Kidney epithelial cell (primary cell): ENCODE measurements at regions not wholly inside any gene's neighbourhood (a gene's known extent, or its start where the extent isn't known, plus 50 kb on each side); places are given as distances from the start of the nearest gene placed in this dataset.

Source experiments
- DNase-seq: peaks from one replicate; pipeline ENCODE4 v3.0.0-alpha.2; 2010; ENCODE audit warnings: low read depth
- H3K27me3 ChIP-seq: 2 replicates; pipeline ENCODE4 v1.6.0; 2011; ENCODE audit warnings: low read length; ENCODE audit not compliant: control insufficient read depth, insufficient read depth
- H3K36me3 ChIP-seq: 2 replicates; pipeline ENCODE4 v1.5.1; 2011; ENCODE audit warnings: low read length; ENCODE audit not compliant: control insufficient read depth, insufficient read depth
- H3K4me3 ChIP-seq: 2 replicates; pipeline ENCODE4 v1.5.1; 2011; ENCODE audit warnings: low read depth, mild to moderate bottlenecking, control low read depth, low read length
- TF ChIP-seq, protein P1 (sequence below): IDR thresholded peaks from 2 replicates; pipeline ENCODE4 v1.5.1; 2011; ENCODE audit warnings: mild to moderate bottlenecking, moderate library complexity, low read length, control low read depth, inconsistent platforms; ENCODE audit not compliant: insufficient read depth, poor library complexity, severe bottlenecking

DNA sequence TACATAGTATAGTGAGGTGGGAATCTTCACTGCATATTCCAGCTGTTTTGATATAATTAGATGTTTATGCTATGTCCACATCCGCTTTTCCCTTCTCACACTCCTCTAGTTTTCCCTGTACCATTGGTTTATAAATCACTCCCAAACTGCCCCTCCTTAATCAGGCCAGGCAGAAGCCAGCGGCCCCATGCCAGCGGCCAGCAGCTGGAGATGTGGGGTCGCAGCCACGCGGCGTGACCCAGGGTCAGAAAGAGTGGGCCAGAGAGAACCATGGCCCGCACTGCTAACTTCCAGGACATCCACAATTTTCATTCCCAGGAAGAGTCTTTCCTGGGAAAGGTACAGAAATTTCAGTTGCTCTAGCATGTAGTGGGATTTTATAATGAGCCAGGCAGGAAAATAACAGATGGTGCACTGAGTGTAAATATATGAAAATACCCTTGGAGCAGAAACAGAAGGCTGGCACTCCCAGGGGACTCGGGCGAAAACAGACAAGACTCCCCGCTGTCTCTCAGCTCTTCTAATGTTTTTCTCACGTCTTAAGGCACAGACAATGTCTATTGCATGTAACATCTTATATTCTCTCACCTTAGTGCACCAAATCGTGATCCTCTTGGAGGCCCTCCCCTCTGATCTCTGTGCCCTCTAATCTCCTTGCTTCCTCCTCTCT is 145.9 kb upstream of the ZFP42 start:
- H3K4me3 ChIP-seq = no peak overlapping the region
- no peak for DNase-seq
- H3K36me3 ChIP-seq = no peaks in the 10 kb centered on the region
- no peaks in the 10 kb centered on the region for H3K27me3 ChIP-seq
- TF ChIP-seq, protein P1, sequence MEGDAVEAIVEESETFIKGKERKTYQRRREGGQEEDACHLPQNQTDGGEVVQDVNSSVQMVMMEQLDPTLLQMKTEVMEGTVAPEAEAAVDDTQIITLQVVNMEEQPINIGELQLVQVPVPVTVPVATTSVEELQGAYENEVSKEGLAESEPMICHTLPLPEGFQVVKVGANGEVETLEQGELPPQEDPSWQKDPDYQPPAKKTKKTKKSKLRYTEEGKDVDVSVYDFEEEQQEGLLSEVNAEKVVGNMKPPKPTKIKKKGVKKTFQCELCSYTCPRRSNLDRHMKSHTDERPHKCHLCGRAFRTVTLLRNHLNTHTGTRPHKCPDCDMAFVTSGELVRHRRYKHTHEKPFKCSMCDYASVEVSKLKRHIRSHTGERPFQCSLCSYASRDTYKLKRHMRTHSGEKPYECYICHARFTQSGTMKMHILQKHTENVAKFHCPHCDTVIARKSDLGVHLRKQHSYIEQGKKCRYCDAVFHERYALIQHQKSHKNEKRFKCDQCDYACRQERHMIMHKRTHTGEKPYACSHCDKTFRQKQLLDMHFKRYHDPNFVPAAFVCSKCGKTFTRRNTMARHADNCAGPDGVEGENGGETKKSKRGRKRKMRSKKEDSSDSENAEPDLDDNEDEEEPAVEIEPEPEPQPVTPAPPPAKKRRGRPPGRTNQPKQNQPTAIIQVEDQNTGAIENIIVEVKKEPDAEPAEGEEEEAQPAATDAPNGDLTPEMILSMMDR = no peak

DNA sequence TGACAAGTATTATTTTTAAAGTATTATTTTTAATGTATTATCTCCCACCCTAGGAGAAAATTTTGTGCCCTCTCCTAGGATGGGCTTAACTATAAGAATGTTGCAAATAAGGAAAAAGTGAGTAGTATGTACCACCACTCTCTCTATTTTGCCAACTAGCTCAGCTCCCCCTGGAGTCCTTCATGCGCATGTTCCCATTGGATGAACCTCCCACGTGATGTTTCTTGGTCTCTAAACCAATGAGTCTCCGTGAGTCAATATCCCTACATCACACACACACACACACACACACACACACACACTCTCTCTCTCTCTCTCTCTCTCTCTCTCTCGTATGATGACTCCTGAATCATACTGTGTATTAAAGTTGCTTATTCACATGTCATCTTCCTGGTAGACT is 129.7 kb upstream of the ZFP42 start:
- H3K36me3 ChIP-seq = no peaks in the 10 kb centered on the region
- no peak overlapping the region for H3K4me3 ChIP-seq
- TF ChIP-seq, protein P1 = no peak
- DNase-seq = no peak
- no peaks in the 10 kb centered on the region for H3K27me3 ChIP-seq

DNA sequence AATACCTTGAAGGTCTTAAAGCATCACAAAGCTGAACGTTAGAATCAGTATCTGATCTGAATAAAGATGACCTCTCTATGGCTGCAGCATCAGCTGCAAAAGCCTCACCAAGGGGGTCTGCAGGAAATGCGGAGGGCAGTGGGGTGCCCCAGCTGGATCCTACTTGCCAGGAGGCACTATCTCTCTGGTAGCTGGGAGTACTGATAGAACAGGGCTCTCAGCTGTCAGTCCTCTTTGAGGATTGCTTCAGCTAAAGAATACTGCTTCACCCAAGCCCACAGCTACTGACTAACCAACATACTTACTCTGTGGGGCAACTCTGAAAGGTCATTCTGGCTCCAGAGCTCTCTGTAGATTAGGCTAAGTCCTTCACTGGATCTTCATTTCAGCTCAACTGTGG is 112.5 kb upstream of the ZFP42 start:
- TF ChIP-seq, protein P1 = no peak
- H3K36me3 ChIP-seq = no peaks in the 10 kb centered on the region
- no peak for DNase-seq
- no peaks in the 10 kb centered on the region for H3K27me3 ChIP-seq
- no peak overlapping the region for H3K4me3 ChIP-seq

DNA sequence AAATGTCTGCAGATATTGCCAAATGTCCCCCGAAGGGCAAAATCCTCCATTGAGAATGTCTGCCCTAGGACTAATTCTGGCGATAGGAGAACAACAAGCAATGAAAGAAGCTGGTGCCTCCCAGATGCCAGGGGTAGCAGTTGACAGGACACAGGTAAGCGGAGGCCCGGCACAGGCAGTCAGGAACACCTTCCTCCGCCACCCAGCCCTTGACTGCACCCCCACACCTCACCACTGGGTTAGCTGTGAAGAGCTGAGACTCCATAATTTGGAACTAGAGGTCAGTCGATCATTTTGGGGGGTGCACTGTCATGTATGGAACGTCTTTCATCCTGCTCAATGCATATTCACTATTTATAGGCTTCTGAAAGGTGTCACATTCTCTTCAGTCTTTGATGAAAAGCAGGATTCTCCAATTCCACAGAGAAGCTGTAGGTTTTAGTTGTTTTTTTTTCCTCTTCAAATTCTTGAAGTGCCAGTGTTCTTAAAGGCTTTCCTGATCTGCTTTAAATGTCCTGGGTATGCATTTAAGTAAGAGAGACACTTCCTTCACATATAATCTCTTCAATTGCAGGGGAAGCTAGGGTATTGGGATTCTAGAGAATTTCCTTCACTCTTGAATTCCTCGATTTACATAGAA is 111.6 kb upstream of the ZFP42 start:
- Histone ChIP-seq H3K36me3 (no peaks in the 10 kb centered on the region), H3K27me3 (no peaks in the 10 kb centered on the region), H3K4me3 (no peak overlapping the region)
- no peak for DNase-seq
- TF ChIP-seq, protein P1 = no peak

DNA sequence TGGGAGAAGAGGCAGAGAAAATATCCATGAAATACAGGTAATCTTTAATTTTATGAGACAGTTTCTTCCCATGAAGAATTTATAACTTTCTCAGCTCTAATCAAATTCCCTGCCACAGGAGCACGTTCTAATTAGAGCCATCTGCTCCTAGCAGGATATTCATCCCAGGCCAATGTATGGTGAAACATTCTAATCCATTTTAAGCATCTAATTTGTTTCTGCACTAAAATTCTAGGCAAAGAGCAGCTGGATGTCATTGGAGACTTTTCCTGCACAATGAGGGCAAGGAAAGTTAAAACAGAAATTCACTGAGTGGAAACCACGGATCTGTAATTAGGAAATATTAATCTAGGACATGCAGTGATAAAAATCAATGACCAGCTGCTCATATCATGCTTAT is 107.7 kb upstream of the ZFP42 start:
- DNase-seq = no peak
- no peak overlapping the region for H3K4me3 ChIP-seq
- TF ChIP-seq, protein P1 = no peak
- H3K27me3 ChIP-seq = no peaks in the 10 kb centered on the region
- H3K36me3 ChIP-seq = no peaks in the 10 kb centered on the region

DNA sequence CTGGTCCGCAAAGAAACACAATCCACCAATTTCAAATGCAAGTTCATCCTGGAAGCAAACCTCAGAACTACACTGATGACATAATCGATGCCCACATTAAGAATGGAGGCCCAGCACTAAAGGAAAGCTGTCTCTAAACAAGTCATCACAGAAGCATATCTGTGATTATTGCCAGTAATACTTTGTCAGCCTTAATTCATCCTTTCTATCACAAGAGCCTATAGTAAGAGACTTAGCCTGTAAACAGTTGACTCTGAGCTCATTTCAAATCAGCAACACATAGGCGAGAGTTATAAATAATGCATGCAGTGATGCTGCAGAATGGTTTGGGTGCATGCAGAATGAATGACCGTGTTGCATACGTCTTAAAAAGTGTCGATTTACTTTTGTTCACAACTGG is 105.9 kb upstream of the ZFP42 start:
- TF ChIP-seq, protein P1 = no peak

More for the DNA sequence above, 105.9 kb upstream of the ZFP42 start:
- Histone ChIP-seq H3K27me3 (no peaks in the 10 kb centered on the region), H3K36me3 (no peaks in the 10 kb centered on the region), H3K4me3 (no peak overlapping the region)
- no peak for DNase-seq
